Kidney capillary endothelial cell (primary cell): ENCODE measurements at regions not wholly inside any gene's neighbourhood (a gene's known extent, or its start where the extent isn't known, plus 50 kb on each side); places are given as distances from the start of the nearest gene placed in this dataset.

Experiments used
- DNase-seq: peaks from one replicate; pipeline ENCODE4 v3.0.0-alpha.2; 2018; ENCODE audit warnings: low spot score

DNA sequence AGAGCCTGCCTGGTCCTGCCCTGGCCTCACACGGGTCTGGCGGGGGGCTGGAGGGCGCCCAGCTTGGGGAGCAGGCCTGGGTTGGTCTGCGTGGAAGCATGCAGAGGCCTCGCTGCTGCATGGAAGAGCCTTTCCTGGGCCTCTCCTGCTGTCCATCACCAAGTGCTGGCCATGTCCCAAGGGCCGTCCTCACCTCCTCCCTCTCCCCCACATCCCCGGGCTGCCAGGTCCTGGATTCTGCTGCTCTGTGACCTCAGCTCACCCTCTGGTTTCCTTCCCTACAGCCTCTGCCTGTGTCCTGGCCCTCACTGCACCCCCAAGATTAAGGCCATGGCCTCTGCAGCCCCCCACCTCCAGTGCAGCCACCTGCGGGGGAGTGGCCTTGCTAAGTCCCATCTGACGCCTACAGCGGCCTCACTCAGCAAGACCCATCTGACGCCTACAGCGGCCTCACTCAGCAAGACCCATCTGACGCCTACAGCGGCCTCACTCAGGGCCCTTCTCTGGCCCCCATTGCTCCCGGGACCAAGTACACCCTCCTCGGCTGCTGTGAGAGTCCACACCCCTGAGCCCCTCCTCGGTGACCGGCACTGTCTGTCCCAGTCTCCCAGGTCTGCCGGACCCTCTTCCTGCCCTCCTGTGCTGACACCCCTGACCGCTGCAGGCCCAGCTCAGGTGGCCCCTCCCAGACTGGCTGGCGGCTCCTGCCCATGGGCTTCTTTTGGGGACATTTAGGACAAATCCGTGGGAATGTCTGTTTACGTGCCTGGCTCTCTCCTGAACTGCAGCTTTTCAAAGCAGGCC is 119.5 kb upstream of the B3GAT1 start:
- DNase-seq, result no peak

DNA sequence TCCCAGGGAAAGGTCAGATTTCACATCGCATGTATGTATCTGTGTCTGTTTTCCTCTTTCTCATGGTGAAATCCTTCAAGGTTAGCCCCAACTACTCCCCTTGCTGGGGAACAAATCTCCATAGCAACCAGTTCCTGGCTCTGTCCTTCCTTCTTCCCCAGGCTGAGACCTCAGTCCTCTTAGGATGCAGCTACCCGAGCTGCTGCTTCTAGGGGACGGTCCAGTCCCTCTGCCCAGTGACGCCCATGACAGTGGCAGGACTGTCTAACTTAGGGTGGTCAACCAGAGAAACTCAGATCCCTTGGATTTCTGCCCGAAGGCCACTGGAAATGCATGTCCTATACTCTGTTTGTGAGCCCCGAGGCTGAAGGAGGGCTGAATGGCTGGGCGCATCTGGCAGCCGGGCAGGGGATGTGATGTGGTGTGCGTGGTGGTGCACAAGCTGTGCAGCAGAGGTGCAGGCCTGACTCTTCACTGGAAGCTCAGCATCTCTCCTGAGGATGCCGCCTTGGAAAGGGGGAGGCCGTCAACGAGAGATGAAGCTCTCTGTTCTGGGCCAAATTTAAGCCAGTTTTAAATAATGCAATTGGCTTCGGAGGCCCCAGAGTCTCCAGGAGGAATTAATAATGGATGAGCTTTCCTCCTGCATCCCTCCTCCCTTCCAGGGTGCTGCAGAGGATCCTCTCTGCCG is 118.7 kb upstream of the B3GAT1 start:
- DNase-seq, result no peak

DNA sequence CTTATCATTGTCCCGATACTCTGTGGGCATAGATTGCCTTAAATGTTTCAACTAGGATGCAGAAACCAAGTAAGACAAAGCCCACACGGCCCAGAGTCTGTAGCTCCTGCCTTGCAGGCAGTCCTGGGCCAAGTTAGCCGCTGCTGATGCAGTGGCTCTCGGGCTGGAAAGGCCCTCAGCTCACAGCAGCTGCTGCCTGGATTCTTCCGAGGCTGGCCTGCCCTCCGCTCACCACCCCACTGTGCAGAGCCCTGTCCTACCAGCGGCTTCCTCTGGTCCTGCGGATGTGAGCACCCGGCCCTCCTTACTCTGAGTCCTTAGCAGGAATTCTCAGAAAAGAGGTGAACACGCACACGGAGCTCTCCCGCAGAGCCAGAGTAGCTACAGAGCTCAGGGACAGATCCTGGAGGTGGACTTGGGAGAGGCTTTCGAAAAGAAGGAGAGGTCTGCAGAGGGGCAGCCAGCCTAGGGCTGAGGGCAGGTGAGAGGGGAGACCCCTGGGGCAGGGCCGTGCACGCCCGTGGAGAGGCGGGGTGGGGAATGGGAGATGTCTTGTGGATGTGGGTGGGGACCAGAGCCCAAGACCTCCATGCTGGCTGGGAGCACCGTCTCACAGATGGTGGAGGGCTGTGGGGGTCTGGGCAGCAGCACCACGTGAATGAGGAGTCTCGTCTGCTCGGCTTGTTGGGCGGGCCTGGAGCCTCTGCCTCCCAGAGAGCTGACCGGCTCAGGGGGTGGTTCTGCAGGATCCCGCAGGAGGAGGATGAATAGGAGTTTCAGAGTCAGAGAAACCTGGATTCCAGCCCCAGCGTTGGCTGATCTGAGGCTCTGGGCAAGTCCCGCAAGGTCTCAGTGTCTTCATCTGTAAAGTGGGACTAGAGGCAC is 117.4 kb upstream of the B3GAT1 start:
- no peak for DNase-seq

DNA sequence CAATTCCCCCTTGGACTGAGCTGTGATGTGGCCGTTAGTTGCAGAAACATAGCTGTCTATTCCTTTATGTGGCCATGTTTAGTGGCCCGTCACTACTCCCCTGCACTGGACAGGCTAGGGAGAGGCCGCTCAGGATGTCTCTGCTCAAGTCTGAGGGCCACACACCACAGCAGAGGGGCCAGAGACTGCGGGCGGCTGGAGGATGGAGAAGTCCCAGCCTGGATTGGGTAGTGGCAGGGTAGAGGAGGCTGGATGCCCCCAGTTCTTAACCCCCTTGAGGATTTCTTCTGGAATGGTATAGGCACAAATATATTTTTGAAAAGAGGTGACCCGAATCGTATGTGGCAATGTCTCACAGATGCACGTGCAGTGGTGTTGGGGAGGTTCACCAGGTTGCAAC is 116.4 kb upstream of the B3GAT1 start:
- DNase-seq, result no peak

DNA sequence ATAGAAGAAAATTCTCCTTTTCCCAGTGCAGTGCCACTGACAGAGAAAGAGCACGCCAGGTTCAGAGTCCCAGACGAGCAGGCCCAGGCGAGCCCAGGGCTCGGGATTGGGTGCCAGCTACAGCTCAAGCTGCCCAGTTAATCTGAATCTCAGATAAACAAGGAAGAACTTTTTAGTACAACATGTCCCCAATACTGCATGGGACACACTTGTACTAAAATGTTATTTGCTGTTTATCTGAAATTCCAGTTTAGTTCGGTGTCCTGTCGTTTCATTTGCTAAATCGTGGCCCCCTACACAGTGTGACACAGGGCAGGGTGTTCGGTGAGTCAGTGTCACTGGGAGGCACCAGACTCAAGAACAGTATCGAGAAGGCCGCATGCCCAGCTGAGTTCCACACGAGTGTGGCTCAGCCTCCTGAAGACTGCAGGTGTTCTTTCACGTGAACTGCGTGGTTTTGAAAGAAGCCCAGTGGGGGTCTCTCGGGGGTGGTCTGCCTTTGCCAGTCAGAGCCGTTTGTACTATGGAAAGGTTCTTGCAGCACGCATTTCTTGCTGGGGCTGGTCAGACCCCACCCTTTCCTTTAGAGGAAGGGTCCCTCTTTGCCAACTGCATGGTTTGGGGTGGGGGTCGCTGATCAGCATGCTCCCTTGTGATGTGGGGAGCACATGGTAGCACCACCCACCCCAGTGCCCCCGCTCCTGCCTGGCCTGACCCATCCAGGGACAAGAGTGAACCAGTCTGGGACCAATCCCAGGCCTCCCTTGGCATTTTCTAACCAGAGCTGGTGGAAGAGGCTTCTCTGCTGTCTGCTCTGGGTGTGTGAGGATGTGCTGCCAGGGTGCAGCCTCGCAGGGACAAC is 115.6 kb upstream of the B3GAT1 start:
- no peak for DNase-seq

DNA sequence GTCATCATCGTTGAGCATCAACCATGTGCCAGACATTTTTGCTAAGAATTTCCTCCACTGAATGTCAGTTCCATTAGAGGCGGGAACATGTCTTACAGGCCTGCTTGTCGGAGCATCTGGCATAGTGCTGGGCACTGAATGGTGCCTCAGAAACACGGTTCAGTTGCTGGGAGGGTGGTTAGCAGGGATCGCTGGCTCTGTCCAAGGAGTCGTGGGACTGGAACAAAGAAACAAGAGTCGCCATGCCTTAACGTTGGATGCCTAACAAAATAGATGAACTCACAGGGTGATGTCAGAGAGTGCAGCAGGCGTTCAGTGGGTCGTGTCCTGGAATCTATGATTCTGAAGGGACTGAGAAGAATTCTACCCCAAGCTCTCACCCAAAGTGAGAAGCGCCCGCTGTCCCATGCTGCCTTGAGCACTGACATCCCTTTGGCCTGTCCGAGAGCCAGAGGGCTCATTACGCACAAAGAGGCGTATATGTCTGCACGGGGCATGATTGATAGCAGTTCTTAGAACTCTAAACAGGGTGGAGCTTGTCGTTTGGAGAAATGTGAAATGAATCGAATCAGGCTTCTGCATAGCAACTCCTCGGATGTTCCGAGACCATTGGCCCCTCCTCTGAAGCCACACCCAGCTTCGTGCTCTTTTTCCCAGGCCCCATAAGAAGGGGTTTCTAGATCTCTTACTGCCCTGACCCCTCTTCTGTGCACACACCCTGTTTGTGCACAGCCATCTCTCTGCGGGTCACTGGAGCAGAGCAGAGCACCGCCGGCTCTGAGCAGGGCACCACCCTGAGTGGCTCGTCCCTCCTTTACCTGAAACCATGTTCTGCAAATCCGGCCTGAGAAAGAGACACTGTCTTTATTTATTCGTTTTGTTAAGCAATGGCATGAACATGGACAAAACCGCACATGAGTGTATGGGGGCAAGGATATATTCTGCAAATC is 113.1 kb upstream of the B3GAT1 start:
- DNase-seq, result no peak

DNA sequence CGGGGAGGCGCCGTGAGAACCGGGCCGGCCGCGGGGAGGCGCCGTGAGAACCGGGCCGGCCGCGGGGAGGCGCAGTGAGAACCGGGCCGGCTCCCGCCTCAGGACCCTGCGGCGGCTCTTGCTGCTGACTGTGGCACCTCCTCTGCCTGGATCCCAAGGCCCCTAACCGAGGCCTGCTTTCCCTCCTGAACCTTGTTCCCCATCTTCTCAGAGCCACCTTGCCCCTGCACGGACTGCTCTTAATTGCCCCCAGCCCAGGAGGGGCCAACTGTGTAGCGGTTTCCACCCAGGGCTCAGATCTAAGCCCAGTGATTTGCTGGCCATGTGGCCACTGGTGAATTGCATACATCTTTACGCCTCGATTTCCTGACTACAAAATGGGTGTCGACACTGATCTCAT is 112.2 kb upstream of the B3GAT1 start:
- no peak for DNase-seq

DNA sequence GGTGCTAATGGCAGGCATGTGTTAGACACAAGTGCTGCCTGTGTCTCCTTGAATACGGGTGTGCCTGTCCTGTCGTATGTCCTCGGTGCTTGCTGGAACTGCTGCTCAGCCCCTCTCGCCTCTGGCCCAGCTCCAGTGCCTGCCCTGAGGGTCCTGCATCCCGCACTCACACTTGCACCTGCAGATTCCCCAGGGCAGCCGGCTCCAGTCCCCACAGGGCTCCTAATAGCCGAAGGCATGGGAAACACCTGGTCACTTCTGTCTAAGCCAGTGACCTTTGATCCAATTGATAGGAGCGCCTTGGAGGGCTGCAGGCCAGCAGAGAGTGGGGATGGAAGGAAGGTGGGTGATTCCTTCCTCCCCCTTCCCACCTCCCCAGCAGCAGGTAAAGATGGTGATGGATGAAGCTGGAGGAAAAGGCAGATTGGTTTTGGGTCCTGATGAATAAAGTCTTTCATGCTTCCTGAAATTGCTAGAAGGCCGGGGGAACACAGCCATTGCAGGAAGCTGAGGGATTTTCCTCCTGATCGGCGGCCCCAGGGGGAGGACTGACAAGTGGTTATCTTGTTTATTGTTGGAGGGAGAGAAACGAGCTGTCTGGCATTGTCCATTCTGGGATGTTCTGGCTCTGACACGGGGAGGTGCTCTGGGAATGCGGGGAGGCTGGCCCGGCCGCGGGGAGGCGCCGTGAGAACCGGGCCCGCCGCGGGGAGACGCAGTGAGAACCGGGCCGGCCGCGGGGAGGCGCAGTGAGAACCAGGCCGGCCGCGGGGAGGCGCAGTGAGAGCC is 110.9 kb upstream of the B3GAT1 start:
- DNase-seq, result no peak

DNA sequence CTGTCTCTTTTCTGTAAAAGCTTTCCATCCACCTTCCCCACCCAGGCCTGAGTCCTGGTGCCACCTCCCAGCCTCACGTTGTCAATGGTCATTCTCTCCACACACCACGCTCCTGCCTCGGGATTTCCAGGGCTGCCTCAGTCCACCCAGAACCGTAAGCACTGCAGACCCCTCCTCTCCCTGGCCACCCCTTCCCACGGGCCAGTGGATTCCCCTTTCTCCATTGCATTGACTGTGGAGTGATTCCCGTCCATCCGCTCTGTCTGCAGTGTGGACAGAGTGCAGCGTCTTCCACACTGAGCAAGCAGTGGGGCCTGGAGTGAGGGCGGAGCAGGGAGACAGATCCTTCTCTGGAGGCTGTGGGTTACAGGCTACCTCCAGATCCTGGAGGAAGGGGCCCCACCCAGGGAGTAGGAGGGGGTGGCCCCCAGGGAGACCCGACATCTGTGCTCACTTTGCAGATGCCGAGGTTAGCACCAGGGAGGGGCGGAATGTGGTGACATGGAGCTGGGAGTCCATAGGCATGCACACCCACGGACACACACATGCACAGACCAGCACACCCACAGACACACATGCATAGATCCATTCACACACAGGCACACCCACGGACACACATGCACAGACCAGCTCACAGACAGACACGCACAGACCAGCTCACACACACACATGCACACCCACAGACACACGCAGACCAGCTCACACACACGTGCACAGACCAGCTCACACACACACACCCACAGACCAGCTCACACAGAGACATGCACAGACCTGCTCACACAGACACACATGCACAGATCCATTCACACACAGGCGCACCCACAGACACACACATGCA is 109.6 kb upstream of the B3GAT1 start:
- DNase-seq, result no peak

DNA sequence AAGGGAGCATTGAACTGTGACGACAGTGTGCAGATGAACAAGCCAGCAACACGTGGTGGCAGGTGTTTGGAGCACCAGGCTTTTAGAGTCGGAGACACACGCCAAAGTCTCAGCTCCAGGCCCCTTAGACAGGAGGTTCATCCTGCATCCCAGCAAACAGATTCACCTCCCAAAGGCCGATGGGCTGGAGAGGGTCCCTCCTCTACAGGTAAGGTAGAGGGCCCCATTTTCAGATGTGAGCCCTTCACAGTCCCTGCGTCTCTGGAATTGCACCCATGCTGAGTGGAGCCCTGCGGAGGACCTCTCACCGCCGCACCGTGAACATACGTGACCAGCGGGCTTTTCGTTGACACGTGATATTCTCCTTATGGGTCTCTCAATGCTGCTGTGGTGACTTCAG is 109.0 kb upstream of the B3GAT1 start:
- no peak for DNase-seq

DNA sequence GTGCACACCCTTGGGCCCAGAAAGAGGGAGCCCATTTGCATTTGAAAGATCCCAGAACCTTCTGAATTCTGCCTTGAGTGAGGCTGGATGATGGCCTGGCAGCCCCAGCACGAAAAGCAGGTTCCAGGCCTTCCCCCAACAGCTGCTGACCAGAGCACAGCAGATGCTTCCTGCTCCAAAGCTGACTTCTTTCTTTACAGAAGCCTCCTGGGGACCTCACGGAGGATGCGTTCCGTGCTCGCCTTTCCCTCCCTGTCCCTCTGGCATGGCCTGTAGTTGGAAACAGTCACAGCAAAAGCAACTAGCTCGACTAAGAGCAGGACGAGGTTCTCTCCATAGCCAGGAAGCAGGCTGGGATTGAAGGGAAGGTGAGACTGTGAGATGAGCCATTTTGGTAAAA is 107.7 kb upstream of the B3GAT1 start:
- no peak for DNase-seq

DNA sequence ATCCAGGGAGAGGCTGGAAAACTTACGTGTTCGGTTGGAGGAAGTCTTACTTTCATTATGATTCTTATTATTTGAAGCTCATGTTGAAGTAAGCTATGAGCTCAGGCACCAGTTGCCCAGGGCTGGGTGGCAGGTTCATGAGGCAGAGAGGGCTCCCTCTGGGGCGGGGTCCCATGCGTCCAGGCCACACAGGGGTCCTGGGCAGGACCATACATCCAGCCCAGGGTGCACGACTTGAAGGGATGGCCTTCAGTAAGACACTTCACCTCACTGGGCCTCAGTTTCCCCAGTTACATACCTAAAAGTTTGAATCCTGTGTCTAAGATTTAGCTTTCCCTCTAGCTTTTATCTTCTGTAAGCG is 107.3 kb upstream of the B3GAT1 start:
- DNase-seq, result no peak

DNA sequence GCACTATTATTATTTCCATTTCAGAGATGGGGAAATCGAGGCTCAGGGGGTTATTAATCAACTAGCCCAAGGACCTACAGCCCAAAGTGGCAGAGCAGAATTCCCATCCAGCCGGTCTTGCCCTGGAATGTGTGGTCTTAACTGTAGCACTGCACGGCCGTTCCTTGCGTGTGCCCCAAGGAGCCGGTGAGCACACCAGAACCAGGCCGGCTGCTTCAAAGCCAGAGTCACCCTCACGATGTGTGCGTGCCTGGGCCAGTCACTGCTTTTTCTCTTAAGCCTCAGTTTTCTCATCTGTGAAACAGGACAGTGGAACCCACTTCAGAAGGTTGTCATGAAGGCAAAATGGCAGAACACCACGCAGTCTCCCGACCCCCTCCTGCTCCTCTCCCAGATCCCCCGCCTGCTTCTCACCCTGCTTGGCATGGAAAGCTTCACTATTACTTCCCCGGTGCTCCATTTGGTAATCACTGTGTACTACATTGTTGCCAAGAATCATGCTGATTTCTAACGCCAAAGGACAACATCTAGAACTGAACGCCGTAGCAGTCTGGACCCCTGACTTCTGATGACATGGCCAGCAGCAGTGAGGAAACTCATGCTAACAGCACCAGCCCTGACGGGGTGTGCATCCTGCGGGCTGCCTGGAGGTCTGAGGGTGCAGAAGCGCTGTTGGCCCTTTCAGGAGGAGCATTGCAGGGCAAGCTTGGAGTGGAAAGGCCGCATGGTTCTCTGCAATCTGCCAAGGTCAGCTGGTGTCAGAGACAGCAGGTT is 106.8 kb upstream of the B3GAT1 start:
- DNase-seq, result no peak

DNA sequence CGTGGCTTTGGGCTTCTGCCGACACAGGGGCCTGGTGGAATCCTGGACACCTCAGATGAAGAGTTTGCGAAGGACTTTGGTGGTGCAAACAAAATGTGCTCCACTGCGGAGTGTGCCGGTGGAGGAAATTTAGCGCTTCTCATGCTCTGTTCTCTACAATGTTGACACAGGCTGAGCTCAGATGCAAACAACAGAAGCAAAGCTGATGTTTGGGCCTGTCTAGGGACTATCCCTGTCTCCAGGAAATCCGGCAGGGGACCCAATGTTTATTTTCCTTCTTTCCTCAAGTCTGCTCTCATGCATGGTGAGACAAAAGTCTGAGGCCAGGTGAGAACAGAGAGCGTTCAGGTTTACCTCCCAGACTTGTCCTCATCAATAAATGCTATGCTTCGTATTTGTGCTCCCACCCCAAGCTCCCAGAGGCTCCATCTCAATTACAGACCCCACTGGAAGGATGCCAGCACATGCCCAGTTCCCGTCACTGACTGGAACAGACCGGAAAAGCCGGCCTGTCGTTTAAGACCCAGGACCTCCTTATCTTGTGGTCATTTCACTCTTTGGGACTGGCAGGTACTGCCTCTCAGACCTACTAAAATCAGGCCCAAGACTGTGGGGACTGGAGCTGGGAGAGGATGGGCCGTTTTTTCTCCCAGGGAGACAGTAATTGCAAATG is 105.7 kb upstream of the B3GAT1 start:
- no peak for DNase-seq

DNA sequence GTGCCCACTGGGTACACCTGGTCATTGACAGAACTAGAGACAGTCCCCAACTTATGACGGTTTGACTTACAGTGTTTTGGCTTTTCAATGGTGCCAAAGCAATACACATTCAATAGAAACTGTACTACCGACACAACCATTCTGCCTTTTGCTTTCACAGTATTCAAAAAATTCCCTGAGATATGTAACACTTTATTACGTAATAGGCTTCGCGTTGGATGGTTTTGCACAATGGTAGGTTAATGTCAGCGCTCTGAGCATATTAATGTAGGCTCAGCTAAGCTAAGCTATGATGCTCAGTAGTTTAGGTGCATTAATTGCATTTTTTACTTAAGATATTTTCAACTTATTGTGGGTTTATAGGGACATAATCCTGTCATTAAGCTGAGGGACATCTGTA is 105.1 kb upstream of the B3GAT1 start:
- no peak for DNase-seq

DNA sequence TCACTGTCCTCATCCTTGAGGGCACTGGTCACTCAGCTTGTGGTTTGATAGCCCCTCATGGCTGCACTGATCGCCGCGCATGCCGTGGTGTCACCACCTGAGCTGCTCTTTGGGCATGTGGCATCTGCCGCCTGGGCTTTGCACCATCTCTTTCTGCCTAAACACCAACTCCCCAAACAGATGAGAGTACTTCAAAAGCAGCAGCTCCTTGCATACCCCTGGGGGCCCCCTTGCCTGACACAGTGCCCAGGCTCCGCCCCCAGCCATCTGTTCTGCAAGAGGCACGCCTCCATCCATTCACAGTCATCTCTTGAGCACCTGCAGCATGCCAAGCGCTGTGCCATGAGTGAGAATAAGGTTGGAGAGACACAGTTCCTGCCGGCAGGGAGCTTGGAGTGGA is 104.5 kb upstream of the B3GAT1 start:
- no peak for DNase-seq

DNA sequence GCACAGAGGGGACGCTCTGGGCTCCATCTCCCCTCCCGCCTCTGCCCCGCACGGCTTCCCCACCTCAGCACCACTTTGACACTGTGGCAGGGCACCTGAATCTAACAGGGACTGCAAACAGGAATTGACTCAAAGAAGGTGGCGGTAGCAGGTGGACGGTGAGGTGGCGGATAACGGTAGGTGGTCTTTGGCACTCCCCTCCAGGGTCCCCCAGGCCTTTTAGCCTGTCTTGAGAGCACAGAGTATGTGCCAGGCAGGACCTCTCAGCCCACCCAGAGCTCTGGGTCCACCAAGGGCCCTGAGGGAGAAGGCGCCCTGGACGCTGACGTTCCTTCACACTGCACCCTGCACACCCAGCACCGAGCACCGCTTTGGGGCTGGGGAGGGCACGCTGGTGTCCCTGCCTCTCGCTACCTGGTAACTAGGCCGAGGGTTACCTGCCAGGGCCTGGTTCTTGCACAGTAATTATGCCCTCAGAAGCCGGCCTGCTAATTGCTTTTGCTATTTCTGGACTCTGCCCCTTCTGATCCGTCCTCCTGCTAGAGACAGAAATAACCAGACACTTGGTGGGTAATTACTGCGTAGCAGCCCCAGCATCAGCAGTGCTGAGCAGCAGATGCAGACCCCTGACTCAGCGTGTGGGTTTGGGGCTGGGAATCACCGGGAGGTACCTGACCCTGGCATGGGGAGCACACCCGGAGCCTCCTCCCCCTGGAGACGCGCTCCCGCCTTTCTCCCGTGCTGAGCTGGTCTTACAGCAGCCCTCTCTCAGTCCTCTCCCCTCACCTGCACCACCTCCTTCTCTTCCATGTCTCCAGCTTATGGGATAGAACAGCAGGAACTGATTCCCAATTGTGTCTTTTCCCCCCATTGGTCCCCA is 103.3 kb upstream of the B3GAT1 start:
- no peak for DNase-seq
